ENCODE measurements at regions not wholly inside any gene's neighbourhood (a gene's known extent, or its start where the extent isn't known, plus 50 kb on each side); places are given as distances from the start of the nearest gene placed in this dataset.
"Not testable (repeated sequence)": the region's sequence is repeated elsewhere in the genome, so short reads cannot be mapped to it uniquely, and the experiment has no call there.

DNA sequence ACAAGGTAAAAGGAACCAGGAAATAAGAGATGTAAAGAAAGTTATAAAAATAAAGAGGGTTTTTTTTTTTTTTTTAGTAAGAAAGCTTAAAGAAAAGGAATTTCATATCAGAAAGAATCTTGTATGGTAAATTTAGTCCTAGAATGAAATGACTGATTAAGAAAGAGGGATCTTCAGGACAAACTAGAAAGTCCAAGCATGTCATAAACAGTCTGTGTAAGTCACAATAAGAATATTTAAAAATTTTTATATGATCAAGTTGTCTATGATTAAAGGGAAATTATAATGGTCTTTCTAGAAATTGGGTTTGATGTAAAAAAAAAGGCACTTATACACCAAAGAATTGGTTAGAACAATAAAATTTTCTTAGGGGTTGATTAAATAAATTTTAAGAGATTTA, 289.5 kb downstream of the XPNPEP1 start:
- no peak for DNase-seq

DNA sequence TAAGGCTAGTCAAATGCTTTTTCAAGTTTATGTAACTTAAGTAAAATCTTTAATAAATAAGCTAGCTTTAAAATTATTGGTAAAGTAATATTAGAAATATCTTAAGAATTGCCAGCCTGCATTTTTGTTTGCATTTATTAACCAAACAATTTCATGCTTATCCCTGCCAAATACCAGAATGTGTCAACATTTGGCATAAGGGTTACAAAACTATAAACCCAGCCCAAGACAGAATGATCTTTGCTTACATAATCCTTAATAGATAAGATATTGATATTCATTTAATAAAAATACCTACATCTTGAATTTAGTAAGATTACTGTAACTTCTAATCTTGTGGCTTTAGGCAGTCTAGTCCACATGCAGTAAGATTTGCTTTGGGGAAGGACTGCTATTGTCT, 290.3 kb downstream of the XPNPEP1 start:
- not testable (repeated sequence) for DNase-seq

DNA sequence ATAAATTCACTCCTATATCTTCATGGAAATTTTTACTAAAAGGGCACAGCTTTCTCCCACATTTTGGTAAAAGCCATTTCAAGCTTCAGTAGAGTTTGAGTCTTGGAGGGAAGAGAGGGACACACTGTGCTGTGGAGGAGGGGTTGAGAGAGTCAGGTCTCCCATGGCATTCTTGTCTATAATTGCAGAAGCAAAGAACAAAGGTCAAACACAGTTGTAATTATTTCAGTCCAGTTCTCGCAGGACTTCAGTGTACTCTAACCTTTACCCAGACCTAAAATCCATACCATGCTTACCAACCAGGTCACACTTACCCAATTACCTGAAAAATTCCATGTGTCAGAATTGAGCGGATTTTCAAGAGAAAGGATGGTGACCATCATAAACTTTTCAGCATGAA, 298.4 kb downstream of the XPNPEP1 start:
- DNase-seq, result no peak

DNA sequence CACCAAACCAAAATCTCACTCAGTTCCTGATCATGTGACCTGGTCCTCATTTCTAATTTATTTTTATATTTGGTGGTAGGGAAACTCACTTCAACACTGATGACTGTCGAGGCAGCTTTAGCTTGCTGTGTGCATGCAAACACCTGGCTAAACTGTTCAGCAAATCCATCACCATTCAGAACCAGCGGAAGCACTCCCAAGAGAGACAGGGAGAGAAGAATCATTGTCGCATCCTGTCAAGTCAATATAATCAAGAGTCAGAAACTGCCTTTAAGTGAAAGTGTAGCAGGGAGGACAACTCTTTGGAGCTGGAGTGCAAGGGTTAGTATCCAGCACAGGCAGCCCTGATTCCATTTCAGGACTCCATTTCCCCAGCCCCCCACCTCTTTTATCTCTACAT, 300.7 kb downstream of the XPNPEP1 start:
- DNase-seq, result no peak

DNA sequence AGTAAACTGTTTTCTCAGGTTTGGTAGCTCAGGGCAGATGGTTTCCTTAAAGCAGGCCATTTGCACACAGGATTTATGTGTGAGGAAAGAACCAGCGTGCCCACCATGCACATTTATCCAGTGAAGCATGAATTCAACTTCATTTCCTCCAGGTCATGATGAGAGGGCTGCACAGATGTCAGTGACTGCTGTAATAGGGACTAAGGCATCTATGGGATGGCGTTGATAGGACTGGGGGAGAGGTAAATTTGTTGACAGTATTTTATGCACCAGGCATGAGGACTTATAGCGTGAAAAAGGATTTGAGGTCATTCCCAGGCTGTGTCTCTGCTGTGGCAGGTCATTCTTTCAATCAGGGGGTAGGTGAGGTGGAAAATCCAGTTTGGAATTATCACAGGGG, 302.9 kb downstream of the XPNPEP1 start:
- no peak for DNase-seq

DNA sequence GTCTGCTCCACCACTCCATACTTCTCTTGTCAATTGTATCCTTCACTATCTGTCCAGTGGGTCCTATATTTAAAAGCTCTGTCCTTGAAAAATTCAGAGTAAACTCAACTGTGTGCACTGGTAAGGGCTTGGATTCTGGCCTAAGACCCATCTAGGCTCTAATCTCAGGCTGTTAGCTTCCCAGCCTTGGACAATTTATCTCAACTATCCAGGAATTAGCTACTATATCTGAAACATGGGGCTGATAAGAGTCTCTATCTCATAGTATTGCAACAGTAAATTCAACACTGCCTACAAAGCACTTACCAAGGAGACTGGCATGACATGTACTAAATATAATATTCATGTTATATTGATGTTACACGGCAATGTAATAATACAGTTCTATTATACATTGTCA, 303.4 kb downstream of the XPNPEP1 start:
- no peak for DNase-seq

DNA sequence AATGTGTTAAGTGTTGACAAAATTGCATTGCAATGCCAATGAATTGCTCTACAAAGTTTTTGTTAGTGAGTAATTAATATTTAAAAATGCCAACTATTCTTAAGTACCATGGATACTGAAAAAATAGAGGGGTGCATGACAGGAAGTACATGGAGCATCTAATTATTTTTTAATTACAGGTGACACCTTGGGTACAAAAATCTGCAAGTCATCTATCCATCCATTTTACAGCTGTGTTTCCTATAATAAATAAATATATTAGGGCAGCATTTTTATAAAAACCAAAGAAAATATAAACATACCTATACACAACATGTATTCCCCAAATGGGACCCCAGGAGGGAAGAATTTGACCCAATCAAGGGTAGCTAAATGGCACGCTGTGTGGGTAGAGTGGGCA, 304.6 kb downstream of the XPNPEP1 start:
- no peak for DNase-seq

DNA sequence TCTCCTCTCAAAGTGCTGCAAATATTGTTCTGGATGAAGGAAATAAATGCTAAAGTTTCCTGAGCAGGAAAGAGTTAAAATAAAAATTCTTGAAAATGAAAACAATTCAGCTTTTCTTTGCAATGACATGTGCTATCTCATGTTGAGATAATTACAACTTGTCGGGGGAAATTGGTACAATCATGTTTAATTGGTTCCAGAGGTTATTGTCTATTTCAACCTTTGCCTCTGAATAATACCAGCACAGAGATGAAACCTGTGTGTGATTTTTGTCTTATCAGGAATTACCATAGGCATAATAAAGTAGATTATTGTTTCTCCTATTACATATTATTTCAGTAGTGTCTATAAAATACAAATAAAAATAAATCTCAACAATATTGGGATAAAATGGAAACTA, 305.0 kb downstream of the XPNPEP1 start:
- no peak for DNase-seq

DNA sequence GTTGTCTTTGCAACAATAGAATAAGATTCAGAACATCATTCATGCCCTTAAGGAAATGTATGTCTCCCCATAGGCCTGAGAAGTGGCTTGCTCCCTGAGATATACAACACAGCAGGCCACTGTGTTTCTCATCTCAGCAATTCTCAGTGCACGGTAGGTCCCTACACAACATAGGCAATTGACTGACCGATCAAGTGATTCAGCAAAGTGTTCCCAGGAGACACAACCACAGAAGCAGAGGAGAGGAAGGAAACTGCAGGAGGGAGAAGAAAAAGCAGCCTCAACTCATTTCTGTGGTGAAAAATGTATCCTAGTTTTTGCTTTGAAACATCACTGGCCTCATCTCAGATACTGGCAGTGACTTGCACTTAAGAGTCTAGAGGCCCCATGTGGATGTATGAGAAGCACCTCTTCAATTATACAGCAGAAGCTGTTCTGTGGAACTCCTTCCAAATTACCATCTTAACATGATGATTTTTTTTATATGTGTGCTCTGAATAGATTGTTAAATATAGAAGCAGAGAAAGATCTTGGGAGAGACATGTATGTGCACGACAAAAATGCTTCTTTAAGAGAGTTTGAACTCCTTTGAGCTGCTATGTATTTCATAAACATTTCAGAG, 306.8 kb downstream of the XPNPEP1 start:
- no peak for DNase-seq

DNA sequence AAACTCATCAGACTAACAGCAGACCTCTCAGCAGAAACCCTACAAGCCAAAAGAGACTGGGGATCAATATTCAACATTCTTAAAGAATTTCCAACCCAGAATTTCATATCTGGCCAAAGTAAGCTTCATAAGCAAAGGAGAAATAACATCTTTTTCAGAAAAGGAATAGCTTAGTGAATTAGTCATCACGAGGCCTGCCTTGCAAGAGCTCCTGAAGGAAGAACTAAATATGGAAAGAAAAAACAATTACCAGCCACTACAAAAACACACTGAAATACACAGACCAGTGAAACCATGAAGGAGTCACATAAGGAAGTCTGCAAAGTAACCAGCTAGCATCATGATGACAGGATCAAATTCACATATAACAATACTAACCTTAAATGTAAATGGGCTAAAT, 328.0 kb downstream of the XPNPEP1 start:
- DNase-seq, result not testable (repeated sequence)

DNA sequence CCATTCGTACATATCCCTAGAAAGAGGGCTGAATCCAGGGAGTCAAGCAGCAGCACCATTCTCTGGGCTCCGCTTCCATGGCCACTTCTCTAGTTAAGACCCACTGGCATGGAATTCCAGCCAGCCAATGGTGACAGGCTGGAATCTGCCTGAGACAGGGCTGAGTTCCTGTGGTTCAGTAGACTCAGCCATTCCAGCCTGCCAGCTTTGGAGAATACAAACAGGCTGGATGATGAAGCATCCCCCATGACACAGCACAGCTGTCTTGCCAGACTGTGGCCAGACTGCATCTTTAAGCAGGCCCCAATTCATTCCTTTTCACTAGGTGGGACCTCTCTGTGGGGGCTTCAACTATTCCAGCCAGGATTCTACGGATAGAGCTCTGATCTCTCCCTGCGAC, 329.6 kb downstream of the XPNPEP1 start:
- DNase-seq, result no peak

DNA sequence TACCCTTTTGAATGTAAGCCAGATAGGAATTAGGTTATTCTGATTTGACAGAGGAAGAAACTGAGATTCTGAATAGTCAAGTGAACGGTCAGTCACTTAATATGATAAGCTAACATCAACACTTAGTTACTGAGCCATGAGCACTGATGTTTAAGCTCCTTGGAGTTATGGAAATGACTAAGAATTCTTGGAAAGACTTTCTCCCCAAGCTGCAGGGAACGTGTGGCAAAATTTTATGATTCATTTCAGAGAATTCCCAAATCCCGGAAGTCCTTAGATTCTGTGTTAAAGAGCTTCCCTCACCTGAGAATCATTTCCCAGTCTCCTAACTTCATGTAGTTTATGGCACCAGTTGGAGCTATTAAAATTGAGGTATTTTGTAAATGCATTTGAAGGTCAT, 330.9 kb downstream of the XPNPEP1 start:
- no peak for DNase-seq

DNA sequence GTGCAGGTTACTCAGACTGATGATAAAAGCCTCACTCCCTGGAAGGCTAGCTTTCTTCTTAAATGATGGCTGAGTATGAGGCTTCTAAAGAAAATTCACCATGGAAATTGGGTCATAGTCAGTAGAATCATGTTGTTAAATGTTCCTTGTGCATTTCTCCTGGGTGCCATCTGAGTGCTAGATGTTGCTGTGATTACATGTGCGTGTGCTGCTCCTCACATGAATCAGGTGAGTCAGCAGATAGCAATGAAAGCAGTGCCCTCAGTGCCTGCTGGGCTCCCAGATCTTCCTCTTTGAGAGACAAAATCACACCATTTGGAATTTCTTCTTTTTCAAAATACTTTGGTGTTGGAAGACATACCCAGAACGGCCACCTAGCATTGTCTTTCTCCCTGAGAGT, 331.7 kb downstream of the XPNPEP1 start:
- no peak for DNase-seq

DNA sequence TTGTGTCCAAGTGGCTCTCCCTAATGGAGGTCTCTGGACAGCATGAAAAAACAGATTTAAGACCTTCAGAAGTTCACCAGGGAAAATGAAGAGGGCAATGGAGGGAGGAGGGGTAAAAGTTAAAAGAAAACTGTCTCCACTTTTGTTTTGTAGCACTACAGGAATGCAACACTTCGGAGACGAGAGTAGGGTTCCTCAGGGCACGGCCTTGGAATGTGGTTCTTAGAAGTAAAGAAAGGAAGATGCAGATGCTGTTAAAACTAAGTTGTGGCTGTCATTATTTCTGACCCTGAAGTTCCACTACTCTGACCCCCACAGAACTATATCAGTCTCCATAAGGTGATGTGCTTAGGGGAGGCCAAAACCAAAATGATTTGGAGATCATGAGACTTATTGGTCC, 335.1 kb downstream of the XPNPEP1 start:
- DNase-seq, result no peak

DNA sequence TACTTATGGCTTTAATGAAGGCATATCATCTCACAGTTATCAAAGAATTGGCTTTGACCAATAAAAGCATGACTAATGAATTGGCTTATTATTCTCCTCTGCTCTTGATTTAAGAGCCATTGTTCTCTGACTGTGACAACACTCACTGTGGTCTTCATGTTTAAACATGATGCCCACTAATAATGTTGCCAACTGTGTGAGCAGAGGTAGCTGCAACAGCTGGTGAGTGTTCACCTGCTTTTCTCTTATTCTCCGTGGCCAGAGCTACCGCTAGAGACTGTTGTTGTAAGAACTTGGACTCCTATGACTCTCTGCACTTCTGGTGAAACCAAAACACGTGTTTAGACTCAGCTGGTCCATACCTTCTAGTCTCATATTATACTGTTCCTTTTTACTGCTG, 335.9 kb downstream of the XPNPEP1 start:
- no peak for DNase-seq

DNA sequence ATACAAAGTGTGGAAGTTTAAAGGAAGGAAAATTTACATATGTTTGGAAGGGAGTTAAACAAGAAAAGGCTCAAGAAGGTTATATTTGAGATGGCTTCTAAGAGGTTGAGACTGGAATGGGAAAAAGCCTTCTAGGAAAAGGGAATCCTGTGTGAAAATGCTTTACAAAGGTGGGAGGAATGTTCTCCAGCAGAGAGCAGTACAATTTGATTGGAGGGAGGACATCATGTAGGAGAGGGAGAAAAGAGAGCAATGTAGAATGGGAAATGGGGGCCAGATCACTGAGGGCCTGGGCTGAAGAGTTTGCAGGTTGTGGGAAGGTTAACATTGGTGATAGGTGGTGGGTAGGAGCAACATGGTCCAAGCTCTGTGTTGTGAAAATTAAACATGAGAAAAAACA, 366.9 kb downstream of the XPNPEP1 start:
- no peak for DNase-seq

DNA sequence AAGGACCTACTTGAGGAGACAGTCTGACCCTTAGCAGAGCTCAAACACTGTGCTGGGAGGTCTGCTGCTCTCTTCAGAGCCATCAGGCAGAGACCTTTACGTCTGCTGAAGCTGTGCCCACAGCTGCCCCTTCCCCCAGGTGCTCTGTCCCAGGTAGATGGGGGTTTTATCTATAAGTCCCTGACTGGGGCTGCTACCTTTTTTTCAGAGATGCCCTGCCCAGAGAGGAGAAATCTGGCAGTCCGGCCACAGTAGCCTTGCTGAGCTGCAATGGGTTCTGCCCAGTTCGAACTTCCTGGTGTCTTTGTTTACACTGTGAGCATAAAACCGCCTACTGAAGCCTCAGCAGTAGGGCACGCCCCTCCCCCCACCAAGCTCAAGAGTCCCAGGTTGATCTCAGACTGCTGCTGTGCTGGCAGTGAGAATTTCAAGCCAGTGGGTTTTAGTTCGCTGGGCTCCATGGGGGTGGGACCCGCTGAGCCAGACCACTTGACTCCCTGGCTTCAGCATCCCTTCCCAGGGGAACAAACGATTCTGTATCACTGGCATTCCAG, 381.2 kb downstream of the XPNPEP1 start:
- not testable (repeated sequence) for DNase-seq

DNA sequence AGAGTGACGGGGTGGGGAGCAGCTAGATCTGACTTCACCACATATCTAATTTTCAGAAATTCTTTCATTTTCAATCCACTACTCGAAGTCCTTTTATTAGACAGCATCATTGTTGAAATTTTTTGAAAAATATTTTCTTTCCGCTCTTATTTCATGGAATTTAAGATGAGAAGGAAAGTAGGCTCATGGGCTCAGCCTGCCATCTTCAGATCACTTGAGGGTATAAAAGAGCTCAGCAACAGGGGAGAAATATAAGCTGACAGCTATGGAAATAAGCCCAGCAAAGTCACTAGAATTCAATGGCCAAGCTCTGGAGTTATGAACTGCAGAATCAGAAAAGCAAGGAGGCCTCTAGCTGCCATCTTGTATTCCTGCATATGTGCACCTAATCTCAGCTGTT, 389.1 kb downstream of the XPNPEP1 start:
- no peak for DNase-seq

DNA sequence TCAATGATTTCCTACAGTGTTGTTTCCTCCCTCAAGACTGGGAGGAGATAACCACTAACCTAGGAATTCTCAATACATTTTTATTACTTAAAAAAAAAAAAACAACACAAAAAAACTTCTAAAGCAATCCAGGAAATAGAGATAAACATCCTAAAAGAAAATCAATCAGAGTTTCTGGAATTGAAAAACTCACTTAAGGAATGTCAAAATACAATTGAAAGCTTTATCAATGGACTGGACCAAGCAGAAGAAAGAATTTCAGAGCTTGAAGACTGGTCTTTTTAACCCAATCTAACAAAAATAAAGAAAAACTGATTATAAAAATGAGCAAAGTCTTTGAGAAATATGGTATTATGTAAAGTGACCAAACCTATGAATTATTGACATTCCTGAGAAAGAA, 394.1 kb downstream of the XPNPEP1 start:
- DNase-seq, result no peak

DNA sequence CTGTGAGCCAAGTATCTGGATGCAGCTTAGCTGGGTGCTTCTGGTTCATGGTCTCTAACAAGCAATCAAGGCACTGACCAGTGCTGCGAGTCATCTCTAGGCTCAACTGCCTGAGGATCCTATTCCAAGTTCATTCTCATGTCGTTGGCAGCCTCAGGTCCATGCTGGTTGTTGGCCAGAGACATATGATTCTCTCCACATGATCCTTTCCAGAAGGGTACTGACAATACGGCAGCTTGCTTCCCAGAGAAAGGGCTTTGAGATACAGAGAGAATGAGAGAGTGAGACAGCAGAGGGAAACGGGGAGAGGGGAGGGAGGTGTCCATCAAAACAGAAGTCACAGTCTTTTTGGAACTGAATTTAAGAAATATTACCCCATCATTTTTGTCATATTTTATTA, 405.6 kb downstream of the XPNPEP1 start:
- no peak for DNase-seq

DNA sequence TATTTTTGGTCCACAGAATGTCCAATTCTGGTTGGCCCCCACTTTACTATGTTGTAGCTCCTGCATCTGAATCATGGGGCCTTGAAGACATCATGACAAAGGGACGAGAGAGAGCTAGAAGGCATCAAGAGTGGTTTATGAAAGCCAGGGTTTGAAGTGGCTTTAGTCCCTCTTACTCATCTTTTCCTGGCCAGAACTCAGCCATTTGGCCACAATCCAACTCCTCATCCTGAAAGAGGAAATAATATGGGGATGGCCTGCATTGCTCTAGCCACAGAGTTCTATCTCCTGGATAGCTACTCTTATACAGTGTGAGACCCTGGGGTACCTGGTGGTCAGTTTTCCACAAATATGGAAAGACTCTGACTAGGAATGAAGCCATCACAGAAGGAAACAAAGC, 418.9 kb downstream of the XPNPEP1 start:
- DNase-seq, result no peak

DNA sequence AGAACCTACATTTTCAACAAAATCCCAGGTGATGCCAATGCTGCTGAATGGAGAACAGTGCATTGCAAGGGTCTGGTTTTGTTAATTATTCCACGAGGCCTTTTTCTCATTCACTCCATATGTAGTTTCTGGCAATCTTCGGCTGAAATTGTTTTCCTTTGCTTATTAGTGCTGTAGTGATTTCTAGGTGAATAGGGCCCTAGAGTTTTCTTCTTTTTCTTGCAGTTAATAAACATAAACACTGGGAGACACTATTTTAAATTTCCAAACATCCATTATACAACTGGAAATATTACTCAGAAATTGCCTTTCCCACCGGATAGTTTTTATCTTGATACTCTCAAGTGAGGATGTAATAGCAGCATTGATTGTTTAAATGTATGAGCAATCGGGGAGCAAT, 435.6 kb downstream of the XPNPEP1 start:
- no peak for DNase-seq

DNA sequence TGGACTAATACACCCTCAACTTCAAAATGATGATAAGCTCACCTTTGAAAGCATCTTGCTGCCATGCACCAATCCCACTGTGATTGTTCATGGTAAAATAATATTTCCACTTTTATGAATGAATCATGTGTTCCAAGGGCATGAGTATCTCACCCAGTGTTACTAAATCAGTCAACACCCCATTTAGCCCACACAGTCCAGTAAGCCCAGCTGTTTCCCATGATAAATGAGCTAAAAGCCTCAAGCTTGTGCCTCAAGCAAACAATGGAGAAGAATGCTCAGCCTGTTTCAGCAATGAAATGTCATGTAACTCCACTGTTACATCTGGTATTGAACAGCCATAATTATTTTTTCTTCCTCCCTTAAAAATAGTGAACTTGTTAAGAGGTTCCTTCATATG, 442.5 kb downstream of the XPNPEP1 start:
- no peak for DNase-seq

DNA sequence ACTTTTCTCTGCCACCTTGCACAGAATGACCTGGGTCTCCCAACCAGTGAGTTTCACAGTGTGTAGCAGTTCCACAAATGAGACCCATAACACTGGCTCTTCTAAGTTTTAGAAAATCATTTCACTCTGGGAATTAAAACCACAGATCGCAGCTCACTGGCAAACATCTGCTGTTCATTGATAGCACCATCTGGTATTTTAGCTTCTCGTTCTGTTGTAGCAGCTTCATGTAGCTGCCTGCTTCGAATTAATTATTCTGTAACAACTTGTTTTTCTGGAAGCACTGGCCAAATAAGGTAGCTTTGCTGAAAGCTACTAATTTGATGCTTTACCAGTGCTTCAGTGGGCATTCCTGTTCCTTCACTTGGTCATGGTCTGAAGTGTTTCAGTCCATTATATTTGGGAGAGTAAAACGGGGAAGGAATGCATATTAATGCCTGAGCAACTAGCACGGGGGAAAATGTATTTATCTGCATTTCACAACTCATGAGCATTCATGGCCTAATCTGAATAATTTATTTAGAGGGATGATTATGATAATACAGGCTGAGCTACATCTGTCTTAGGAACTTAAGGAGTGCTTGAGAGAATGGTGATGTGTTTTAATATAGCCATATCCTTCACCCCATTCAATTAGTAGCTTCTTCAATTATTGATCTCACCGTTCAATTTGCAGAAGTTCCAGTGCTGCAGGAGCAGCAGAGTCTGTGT, 447.4 kb downstream of the XPNPEP1 start:
- no peak for DNase-seq

DNA sequence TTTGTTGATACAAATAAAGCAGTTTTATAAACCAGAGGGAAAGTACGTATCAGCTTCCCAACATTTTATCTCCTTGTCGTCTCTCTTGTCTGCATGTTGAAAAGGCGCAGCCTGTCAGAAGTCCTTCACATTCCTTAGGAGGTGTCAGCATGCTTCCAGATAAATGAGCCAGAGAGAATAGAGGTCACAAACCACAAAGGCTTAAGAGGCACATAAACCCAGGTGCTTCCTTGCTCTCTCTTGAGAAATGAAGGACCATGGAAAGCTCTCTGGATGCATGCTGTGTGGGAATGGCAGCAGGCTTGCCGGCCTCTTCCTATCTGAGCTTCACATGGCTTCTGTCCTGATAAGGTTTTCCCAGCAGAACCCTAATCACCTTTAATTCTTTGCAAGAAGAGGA, 448.5 kb downstream of the XPNPEP1 start:
- no peak for DNase-seq

Measured in activated CD4-positive, alpha-beta T cell treated with anti-CD3 and anti-CD28 coated beads, Interleukin-2, Interleukin-6, amounts not matched to agents 100 ng/mL and 50 ng/mL, durations not matched to agents 16 hours and 8 hours (primary cell).